ENCODE measurements at regions not wholly inside any gene's neighbourhood (a gene's known extent, or its start where the extent isn't known, plus 50 kb on each side); places are given as distances from the start of the nearest gene placed in this dataset.
"Not testable (repeated sequence)": the region's sequence is repeated elsewhere in the genome, so short reads cannot be mapped to it uniquely, and the experiment has no call there.

DNA sequence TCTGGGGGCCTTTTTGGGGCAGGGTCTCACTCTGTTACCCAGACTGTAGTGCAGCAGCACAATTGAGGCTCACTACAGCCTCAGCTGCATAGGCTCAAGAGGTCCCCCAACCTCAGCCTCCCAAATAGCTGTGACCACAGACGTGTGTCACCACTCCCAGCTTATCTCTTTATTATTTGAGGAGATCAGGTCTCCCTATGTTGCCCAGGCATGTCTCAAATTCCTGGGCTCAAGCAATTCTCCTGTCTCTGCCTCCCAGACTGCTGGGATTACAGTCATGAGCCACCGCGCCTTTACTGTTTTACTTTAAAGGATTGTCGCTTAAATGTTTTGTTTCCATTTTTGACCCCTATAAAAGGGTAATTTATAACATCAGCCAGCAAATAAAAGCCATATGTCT, 502.6 kb upstream of the AUTS2 start:
- no peak for DNase-seq (ENCODE audit: low spot score)

DNA sequence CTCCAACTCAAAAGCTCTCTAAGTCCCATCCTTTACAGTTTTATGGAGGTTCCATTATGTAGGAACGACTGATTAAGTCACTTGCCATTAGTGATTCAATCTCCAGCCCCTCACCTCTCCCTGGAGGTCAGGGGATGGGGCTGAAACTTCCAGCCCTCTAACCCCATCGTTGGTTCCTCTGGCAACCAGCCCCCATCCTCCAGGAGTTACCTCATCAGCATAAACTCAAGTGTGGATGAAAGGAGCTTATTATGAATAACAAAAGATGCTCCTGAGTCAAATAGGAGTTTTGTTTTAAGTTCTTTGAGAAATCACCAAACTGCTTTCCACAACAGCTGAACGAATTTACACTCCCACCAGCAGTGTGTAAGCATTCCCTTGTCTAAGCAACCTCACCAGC, 494.3 kb upstream of the AUTS2 start:
- DNase-seq (ENCODE audit: low spot score): no peak

DNA sequence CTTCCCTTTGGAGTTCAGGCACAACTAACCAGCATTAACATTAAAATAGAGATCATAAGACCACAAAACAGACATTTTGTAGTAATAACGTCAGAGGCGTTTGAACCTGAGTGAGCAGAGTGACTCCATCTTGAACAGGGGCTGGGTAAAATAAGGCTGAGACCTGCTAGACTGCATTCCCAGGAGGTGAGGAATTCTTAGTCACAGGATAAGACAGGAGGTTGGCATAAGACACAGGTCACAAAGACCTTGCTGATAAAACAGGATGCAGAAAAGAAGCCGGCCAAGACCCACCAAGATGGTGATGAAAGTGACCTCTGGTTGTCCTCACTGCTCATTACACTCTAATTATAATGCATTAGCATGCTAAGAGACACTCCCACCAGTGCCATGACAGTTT, 493.2 kb upstream of the AUTS2 start:
- no peak for DNase-seq (ENCODE audit: low spot score)

DNA sequence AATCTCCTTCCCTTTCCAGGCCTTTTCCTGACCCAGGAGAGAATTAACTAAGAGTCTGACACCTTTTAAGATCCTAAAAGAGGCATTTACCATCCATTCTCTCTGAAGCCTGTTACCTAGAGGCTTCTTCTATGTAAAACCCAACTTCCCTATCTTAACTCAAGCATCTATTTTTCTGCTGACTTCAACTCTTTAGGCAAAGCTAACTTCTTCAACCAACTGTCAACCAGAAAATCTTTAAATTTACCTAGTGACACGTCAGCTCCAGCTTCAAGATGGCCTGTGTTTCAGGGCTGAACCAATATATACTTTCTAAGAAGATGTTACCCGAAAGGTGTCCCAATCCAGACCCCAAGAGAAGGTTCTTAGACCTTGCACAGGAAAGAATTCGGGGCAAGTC, 492.3 kb upstream of the AUTS2 start:
- DNase-seq (ENCODE audit: low spot score): no peak

DNA sequence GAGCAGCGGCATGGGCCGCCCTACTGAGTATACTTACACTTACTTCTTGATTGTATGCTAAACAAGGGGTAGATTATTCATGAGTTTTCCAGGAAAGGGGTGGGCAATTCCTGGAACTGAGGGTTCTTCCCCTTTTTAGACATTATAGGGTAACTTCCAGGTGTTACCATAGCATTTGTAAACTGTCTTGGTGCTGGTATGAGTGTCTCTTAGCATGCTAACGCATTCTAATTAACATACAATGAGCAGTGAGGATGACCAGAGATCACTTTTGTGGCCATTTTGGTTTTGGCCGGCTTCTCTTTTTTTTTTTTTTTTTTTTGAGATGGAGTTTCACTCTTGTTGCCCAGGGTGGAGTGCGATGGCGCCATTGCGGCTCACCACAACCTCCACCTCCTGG, 491.8 kb upstream of the AUTS2 start:
- not testable (repeated sequence) for DNase-seq (ENCODE audit: low spot score)

DNA sequence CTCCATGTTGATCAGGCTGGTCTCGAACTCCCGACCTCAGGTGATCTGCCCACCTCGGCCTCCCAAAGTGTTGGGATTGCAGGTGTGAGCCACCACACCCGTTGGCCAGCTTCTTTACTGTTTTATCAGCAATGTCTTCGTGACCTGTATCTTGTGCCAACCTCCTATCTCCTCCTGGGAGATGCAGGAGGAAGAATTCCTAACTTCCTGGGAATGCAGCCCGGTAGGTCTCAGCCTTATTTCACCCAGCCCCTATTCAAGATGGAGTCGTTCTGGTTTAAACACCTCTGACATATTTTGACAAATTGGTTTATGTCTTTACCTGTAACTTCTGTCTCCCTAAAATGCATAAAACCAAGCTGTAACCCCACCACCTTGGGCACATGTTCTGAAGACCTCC, 491.3 kb upstream of the AUTS2 start:
- DNase-seq (ENCODE audit: low spot score): not testable (repeated sequence)

DNA sequence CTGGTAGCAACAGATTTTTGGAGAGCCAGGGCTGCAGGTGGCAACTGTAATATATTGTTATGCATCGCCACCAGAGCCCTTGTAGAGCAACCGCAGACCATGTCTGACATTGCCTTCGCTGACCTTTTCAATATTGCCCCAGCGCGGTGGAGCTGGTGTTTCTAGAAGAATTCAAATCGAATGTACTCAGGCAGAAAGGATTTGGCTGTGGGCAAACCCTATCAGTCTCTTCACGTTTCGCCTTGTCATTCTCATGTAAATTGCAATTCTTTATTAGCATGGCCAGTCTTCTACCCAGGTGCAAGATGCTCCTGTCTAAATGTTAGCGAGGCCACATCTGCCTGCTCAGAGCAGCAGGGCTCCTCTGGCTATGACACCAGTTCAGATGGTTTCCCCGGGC, 490.2 kb upstream of the AUTS2 start:
- DNase-seq (ENCODE audit: low spot score): no peak

DNA sequence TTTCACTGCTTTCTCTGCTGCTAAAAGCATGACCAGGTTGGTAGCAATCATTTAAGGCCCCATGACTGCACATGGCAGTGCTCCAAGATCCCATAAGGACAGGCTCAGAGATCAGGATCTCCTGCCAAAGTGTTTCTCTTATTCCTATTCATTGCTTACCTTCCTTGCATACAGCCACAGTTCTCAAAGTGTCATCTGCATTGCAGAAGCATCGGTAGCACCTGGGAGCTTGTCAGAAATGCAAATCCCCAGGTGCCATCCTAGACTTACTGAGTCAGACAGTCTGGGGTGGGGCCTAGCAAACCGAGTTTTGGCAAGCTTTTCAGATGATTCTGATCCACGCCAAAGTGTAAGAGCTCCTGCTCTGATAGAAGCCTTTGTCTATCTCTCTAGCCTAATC, 489.0 kb upstream of the AUTS2 start:
- DNase-seq (ENCODE audit: low spot score): no peak

DNA sequence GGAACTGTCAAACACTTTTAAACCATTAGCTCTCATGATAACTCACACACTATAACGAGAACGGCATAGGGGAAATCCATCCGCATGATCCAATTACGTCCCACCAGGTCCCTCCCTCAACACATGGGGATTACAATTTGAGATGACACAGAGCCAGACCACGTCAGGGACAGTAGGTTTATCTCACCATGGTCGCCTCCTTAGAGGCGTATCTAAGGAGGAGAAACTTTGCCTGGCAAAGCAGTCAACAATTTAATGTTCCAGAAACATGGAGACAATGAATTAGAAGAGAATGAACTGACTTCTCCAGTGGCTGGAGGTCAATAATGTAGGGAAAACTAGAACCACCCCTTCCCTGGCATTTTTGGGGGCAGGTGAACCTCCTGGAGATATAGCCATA, 488.4 kb upstream of the AUTS2 start:
- DNase-seq (ENCODE audit: low spot score): no peak

DNA sequence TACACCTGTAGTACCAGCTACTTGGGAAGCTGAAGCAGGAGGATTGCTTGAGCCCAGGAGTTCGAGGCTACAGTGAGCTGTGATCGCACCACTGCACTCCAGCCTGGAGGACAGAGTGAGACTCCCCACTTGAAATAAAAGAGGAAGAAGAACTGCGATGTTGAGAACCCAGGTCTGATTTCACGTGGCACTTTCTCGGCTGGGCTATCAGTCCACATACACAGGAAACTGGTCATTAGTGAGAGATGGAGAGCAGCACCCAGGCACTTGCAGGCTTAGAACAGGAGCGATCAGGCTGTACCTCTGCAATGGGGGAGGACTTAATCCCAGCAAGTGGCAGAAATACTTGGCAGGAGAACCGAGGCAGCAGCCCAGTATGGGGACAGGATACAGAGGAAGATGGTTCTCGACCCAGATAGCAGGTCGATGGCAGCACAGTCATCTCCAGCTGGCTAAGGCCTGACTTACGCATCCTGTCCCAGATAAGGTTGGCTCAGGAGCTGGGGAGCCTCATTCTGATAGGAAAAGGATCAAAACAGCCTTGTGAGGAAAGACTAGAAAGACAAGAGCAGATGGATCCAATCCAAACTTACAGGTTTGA, 487.7 kb upstream of the AUTS2 start:
- no peak for DNase-seq (ENCODE audit: low spot score)

DNA sequence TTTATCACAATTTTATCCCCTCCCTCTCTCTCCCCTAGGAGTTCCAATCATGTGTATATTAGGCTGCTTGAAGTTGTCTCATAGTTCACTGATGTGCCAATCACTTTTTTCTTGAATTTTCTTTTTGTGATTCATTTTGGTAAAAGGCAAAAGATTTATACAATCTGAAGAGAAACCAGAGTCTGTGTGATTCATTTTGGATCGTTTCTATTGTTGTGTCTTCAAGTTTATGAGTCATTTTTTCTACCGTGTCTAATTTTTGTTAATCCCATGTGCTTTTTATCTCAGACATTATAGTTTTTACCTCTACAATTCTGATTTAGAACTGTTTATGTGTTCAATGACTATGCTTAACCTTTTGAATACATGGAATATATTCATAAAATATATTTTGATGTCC, 483.9 kb upstream of the AUTS2 start:
- DNase-seq (ENCODE audit: low spot score): no peak

DNA sequence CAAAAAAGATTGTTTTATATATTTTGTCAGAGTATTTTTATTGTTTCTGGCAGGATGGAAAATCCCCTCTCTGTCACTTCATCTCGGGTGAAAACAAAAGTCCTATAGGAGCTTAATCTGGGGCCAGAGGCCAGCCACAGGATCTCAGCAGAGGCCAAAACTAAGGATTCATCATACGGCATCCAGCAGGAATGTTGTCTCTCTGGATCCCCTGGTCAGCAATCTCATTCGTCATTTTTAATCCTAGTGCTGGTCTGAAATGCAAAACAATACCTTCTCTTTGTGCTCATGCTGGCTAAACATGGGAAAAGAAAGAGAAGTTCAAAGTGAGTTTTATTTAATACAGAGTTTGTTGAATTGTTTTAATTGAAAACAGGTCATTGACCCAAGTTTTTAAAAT, 482.5 kb upstream of the AUTS2 start:
- DNase-seq (ENCODE audit: low spot score): no peak

DNA sequence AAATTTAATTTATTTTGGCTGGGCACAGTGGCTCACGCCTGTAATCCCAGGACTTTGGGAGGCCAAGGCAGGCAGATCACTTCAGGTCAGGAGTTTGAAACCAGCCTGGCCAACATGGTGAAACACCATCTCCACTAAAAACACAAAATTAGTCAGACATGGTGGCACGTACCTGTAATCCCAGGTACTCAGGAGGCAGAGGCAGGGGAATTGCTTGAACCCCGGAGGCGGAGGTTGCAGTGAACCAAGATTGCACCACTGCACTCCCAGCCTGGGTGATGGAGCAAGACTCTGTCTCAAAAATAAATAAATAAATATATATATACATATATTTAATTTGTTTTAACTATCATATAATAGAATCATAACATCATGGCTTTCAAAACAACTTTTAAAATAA, 482.1 kb upstream of the AUTS2 start:
- not testable (repeated sequence) for DNase-seq (ENCODE audit: low spot score)

DNA sequence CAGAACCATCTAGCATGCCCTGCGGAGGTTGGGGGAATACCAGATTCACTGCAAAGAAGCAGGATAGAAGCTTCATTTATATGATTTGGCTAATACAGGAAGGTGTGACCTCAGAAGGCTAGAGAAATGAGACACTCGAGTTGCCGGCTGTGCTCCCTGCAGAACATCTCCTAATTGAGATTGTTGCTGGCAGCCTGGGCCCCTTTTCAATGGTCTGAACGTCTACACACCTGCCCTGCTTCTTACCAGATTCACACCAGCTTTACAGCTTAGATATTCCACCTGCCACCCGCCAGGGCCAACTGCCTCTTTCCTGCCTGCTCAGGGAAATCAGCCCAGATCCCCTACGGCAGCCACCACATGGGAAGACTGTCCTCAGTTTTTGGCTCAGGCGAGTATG, 475.3 kb upstream of the AUTS2 start:
- no peak for DNase-seq (ENCODE audit: low spot score)

DNA sequence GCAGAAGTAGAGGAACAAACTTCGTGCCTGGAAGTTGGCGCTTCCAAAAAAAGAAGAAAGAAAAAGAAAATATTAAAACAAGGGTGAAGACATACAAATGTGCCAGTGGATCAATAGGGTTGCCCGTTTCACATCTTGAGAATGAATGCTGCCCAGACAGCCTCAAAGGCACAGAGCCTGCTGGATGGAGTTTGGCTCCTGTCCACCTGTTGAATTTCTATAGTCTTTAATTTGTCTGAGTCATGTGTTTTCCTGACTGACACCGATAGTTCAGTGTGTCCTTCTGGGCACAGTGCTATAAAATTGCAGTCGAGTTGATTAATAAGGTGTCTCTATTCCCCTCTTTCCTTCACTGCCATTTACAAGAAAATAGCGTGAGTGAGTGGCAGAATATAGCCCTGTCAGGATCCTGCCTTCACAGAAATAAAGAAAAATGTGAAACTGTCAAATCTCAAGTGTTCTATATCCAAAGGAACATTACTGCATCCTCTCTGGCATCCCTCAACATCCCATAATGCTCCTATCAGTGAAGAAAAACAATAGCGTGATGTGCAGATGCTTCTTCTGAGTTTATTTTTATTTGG, 471.3 kb upstream of the AUTS2 start:
- DNase-seq (ENCODE audit: low spot score): no peak

DNA sequence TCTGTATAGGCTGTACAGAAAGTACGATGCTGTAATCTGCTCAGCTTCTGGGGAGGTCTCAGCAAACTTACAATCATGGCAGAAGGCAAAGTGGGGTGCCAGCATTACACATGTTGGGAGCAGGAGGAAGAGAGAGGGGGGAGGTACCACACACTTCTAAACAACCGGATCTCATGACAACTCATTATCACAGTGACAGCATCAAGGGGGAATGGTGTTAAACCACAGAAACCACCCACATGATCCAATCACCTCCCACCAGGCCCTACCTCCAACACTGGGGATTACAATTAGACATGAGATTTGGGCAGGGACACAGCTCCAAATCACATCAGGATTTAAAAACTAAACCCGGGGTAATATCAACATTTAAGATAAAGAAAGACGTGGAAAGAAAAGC, 468.8 kb upstream of the AUTS2 start:
- DNase-seq (ENCODE audit: low spot score): no peak

DNA sequence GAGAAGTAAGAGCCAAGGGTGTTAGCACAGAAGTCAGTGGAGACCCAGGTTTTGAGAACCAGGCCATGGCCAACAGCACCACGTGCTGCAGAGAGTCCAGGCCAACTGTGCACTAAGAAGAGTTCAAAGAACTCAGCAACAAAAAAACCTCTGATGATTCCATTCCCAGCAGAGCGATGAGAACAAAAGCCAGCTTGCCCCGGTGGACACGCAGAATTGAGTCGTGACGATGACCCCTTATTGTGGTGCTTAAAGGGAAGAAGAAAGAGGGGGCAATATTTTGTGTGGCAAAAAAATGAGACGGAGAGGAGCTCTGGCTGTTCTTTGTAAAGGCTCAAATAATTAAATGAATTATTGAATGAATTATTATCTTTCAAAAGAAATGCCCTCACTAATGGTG, 468.3 kb upstream of the AUTS2 start:
- DNase-seq (ENCODE audit: low spot score): no peak

DNA sequence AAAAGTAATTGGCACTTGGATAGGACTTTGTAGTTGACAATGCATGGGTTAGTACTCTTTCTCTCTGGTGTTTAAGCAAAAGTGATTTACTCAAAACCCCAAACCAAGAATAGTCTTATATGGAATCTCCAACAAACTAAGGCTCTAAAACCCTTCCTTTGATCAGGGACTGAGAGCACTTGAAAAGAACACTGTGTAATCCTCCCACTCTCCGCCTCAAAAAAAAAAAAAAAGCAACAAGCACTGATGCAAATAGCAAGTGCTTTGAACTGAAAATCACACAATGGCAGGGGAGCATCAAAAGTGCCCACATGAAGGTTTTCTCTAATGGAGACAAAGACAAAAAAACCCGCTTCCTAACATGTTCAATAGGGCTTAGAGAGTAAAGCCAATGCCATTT, 467.9 kb upstream of the AUTS2 start:
- DNase-seq (ENCODE audit: low spot score): no peak

DNA sequence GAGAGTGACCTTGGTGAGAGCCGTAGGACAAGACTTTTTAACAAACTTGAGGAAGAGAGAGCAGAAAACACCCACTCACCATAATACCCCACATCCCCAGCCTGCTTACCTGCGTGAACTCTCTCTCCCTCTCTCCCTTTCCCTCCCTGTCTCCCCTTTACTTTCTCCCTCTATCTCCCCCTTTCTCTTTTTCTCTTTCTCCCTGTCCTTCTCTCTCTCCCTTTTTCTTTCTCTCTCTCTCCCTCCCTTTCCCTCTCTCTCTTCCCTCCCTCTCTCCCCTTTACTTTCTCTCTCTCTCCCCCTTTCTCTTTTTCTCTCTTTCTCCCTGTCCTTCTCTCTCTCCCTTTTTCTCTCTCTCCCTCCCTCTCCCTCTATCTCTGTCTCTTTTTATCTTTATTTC, 464.0 kb upstream of the AUTS2 start:
- DNase-seq (ENCODE audit: low spot score): no peak

DNA sequence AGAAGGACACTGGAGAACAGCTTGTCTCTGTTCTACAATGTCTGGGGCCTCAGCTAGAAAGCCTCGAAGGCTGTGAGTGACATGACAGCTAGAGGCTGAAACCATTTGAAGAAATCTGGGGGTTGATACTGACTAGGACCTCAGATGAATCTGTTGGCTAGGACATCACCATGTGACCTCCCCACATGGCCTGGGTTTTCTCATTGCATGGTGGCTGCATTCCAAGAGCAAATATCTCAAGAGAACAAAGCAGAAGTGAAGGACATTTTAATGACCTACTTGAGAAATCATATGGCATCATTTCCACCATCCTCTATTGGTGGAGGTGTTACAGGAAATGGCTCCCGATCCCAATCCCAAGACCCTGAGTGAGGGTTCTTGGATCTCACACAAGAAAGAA, 450.6 kb upstream of the AUTS2 start:
- no peak for DNase-seq (ENCODE audit: low spot score)

DNA sequence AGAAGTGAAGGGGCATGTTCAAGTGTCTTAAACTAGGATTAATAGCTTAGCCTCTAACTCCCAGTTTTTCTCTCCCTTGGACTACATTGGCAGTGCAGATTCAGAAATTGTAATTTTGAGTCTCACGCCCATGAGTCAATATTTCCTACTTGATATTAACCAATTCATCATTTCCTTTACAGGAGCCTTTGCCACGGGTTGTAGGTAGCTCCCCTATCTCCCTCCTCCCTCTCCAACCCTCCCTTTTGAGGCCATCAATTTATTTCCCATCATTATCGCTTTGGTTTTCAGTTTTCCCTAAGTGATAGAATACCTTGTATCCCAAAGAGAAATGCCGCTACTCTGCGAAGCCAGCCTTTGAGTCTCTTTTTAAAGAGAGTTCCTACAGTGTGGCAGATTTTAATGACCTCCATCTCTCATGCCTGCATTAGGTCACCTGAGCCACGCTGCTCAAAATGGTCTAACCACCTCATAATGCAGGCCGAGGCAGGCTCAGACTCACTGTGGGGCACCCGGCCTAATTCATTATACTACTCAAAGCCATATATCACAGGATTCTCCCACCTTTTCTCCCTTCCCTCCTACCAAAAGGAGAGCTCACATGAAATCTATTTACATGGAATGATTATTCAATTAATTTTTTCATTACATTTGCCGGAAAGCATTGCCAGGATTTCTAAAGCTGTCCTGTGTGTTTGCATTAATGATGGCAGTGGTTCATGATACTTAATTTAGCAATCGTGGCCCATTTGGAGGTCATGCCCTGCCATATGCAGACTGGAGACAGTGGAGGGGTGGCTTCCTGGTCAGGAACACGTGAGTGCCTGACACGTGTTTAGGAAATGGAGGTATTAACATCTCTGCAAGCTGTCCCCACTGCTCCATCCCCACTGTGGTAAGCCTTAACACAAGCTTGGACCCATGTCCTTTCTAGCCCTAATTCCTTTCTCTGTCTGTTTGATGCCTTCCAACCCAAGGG, 448.2 kb upstream of the AUTS2 start:
- no peak for DNase-seq (ENCODE audit: low spot score)

DNA sequence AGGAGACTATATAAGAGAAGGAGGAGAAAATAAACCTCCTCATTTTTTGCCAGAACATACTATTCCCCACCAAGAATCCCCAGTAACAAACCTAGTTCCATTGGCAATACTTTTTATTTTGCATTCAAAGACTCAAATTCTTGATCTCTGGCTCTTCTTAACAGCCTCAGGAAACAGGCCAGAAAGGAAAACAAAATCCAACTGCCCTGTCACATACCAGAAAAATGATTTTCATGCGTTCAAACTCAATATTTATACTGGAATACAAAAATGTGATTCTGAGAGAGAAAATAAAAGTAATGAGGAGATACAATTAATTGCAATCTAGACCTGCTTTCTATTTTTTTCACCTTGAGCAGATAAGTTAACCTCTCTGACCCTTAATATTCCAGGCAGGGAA, 435.9 kb upstream of the AUTS2 start:
- no peak for DNase-seq (ENCODE audit: low spot score)

DNA sequence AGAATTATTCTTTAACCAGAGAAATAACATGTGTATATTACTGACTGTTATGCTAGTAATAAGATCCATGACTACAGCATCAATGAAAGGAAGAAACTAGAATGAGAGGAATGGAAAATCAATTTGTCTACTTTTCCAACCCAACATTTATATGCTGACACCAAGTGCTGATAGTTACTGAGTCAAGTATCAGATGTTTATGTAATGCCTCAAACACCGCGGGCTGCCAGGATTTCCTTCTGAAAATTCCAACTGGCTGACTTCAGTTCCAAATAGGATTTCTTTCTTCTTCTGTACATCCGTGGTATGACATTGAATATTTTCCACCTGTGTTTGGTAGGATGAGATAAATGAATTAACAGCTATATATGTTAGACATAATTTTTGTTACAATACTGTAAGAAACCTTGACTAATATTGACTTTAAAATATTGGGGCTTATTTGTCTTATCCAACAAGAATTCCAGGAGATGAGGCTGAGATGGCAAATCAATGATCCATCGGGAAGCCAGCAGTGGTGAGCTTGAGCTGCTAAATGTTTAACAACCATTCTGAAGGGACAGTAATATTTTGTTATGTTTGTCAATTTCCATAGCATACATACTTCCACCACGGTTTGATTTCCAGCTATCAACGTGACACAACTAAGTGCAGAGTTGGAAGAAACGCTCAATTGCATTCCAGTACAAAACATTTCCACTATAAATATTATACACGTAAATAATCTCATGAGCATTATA, 435.2 kb upstream of the AUTS2 start:
- no peak for DNase-seq (ENCODE audit: low spot score)
